ENCODE measurements at regions not wholly inside any gene's neighbourhood (a gene's known extent, or its start where the extent isn't known, plus 50 kb on each side); places are given as distances from the start of the nearest gene placed in this dataset.
"Not testable (repeated sequence)": the region's sequence is repeated elsewhere in the genome, so short reads cannot be mapped to it uniquely, and the experiment has no call there.

DNA sequence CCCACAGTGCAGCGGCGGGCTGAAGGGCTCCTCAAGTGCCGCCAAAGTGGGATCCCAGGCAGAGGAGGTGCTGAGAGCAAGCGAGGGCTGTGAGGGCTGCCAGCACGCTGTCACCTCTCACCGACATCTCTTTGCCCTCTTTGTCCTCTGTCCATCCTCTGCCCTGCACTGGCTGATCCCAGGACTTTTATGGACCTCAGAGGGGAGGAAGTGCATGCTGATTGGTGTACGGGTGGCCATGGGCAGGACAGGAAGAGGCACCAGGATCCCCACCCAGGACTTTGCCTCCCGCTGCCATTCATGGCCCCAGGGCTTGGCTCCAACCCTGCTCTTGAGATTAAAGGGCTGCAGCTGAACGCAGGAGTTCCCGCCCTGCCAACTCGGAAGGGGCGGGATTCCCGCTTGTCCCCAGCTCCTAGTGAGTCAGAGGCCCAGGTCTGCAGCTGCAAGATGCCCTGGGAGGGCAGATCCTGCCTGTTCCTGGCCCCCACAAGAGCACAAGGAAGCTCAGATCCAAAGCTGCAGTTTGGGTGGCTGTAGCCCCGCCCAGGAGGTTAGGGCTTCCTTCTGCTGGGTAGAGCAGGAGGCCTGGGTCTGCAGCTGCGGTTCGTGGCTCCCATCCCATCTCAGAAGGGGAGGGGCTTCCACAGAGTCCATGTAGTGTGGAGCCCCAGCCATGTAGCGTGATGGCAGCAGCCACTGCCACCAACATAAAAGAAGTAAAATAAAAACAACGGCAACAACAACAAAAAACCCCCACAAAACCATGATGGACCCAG lies 1716.7 kb downstream of the SLITRK1 start (continued):
- TF ChIP-seq, protein P1, sequence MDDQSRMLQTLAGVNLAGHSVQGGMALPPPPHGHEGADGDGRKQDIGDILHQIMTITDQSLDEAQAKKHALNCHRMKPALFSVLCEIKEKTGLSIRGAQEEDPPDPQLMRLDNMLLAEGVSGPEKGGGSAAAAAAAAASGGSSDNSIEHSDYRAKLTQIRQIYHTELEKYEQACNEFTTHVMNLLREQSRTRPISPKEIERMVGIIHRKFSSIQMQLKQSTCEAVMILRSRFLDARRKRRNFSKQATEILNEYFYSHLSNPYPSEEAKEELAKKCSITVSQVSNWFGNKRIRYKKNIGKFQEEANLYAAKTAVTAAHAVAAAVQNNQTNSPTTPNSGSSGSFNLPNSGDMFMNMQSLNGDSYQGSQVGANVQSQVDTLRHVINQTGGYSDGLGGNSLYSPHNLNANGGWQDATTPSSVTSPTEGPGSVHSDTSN (IDR thresholded peaks at IDR 0.05), result no peak
- TF ChIP-seq, protein P2, sequence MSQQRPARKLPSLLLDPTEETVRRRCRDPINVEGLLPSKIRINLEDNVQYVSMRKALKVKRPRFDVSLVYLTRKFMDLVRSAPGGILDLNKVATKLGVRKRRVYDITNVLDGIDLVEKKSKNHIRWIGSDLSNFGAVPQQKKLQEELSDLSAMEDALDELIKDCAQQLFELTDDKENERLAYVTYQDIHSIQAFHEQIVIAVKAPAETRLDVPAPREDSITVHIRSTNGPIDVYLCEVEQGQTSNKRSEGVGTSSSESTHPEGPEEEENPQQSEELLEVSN (IDR thresholded peaks at IDR 0.05; ENCODE audit: borderline replicate concordance, low read depth), result no peak
- no peak for TF ChIP-seq HOXA7 (CRISPR knock-in tag; IDR thresholded peaks at IDR 0.05)

DNA sequence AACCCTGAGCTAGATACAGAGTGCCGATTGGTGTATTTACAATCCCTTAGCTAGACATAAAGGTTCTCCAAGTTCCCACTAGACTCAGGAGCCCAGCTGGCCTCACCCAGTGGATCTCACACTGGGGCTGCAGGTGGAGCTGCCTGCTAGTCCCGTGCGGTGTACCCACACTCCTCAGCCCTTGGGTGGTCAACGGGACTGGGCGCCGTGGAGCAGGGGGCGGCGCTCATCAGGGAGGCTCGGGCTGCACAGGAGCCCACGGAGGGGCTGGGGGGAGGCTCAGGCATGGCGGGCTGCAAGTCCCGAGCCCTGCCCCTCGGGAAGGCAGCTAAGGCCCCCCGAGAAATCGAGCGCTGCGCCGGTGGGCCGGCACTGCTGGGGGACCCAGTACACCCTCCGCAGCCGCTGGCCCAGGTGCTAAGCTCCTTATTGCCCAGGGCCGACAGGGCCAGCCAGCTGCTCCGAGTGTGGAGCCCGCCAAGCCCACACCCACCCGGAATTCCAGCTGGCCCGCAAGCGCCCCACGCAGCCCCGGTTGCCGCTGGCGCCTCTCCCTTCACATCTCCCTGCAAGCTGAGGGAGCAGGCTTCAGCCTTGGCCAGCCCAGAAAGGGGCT lies 1717.4 kb downstream of the SLITRK1 start:
- H3K4me3 ChIP-seq; DNase-seq (ENCODE audit: low read depth in 1 of 2, low spot score in 1 of 2); H3K4me1 ChIP-seq; ATAC-seq; POLR2A ChIA-PET; H3K27ac ChIP-seq; FAIRE-seq; H3K4me2 ChIP-seq; CTCF ChIA-PET; H3K9me3 ChIP-seq: not testable (repeated sequence)
- WGBS (ENCODE audit: missing lambda C conversion rate), result no CpG with 5 or more reads among the region's 31 CpGs

DNA sequence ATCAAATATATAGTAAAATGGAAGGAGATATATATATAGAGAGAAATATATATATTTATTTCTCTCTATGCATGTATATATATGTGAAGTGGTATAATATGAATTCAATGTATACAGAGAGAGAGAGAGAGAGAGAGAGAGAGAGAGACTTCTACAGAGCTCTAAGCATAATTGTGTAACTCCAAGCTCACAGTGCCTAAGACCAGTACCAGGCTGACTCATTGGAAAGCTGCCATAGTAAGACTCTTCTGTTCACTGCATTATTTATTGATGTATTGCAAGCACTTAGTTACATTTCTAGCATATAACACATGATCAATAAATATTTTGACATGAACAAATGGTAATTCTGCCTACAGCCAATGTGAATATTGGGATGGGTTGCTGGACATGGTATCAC lies 1734.7 kb downstream of the SLITRK1 start:
- no peak for TF ChIP-seq ZC3H11A (IDR thresholded peaks at IDR 0.05)
- POLR2A ChIA-PET, result no interaction called here
- no peaks in the 10 kb centered on the region for H3K4me1 ChIP-seq
- CTCF ChIA-PET, result no interaction called here
- H3K9me3 ChIP-seq, result no peaks in the 10 kb centered on the region
- DNase-seq (ENCODE audit: low read depth in 1 of 2, low spot score in 1 of 2) (no peak), ATAC-seq (no peak), FAIRE-seq (no peak)
- no peak overlapping the region for H3K4me3 ChIP-seq
- H3K4me2 ChIP-seq, result no peak overlapping the region
- no peak overlapping the region for H3K27ac ChIP-seq

DNA sequence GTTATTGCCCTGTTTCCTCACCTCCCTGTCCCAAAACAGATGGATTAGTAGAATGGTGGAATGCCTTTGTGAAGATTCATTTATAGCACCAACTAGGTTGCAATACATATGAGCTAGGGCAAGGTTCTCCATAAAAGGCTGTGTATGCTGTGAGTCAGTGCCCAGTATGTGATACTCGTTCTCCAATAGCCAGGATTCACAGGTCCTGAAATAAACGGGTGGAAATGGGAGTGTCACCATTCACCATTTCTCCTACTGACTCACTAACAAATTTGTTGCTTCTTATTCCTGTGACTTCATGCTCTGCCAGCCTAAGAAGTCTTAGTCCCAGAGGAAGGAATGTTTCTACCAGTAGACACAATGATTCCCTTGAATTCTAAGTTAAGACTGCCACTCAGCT lies 1745.4 kb downstream of the SLITRK1 start:
- Histone ChIP-seq H3K4me3 (no peak overlapping the region), H3K4me2 (no peak overlapping the region), H3K4me1 (no peaks in the 10 kb centered on the region), H3K9me3 (no peaks in the 10 kb centered on the region), H3K27ac (no peak overlapping the region)
- 0% methylated on average over 2 of the region's 2 CpGs for WGBS (ENCODE audit: missing lambda C conversion rate)
- TF ChIP-seq HEYL (CRISPR knock-in tag; IDR thresholded peaks at IDR 0.05), result no peak
- TF ChIP-seq RNF2 (IDR thresholded peaks at IDR 0.05; ENCODE audit: borderline replicate concordance, low read depth), result no peak
- TF ChIP-seq, protein P3, sequence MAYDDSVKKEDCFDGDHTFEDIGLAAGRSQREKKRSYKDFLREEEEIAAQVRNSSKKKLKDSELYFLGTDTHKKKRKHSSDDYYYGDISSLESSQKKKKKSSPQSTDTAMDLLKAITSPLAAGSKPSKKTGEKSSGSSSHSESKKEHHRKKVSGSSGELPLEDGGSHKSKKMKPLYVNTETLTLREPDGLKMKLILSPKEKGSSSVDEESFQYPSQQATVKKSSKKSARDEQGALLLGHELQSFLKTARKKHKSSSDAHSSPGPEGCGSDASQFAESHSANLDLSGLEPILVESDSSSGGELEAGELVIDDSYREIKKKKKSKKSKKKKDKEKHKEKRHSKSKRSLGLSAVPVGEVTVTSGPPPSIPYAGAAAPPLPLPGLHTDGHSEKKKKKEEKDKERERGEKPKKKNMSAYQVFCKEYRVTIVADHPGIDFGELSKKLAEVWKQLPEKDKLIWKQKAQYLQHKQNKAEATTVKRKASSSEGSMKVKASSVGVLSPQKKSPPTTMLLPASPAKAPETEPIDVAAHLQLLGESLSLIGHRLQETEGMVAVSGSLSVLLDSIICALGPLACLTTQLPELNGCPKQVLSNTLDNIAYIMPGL (CRISPR knock-in tag; IDR thresholded peaks at IDR 0.05; ENCODE audit: borderline replicate concordance), result no peak
- no peak for TF ChIP-seq NPAS2 (CRISPR knock-in tag; IDR thresholded peaks at IDR 0.05; ENCODE audit: borderline replicate concordance)
- TF ChIP-seq MAFK (IDR thresholded peaks at IDR 0.05; ENCODE audit: partially characterized antibody), result no peak
- no peak for TF ChIP-seq KDM1A (IDR thresholded peaks at IDR 0.05; ENCODE audit: low read depth)
- ChIA-PET CTCF (no interaction called here), POLR2A (no interaction called here)
- DNase-seq (ENCODE audit: low read depth in 1 of 2, low spot score in 1 of 2), result no peak
- ATAC-seq, result no peak
- FAIRE-seq, result no peak

DNA sequence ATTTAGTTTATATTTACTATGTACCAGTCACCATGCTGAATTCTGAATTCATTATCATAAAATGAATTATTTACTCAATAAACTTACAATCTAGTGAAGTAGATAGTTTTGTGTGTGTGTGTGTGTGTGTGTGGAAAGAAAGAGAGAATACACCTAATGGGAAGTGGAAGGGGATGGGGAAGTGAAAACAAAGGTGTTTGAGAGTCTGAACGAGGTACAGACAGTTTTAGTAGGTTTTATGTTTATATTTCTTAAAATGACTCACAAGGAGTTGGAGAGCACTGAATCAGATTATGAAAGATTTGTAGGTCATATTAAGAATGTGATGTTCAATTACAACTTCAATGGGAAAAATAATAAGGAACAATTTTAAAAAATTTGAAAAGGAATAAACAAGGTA lies 1753.0 kb downstream of the SLITRK1 start:
- H3K4me3 ChIP-seq, result no peak overlapping the region

More for the DNA sequence above, 1753.0 kb downstream of the SLITRK1 start:
- TF ChIP-seq EP300 (IDR thresholded peaks at IDR 0.05) (no peak), RAD21 (conservative IDR thresholded peaks at IDR 0.05 in 1 of 2, IDR thresholded peaks at IDR 0.05 in 1 of 2) (no peak)
- Histone ChIP-seq H3K4me2 (no peak overlapping the region), H3K4me1 (no peaks in the 10 kb centered on the region), H3K27ac (no peak overlapping the region), H3K9me3 (no peaks in the 10 kb centered on the region)
- ChIA-PET CTCF (no interaction called here), POLR2A (no interaction called here)
- 4% methylated on average over 1 of the region's 1 CpG for WGBS (ENCODE audit: missing lambda C conversion rate)
- no peak for ATAC-seq
- FAIRE-seq, result no peak
- no peak for DNase-seq (ENCODE audit: low read depth in 1 of 2, low spot score in 1 of 2)

Measured in A549 (cell line).